ENCODE measurements at regions not wholly inside any gene's neighbourhood (a gene's known extent, or its start where the extent isn't known, plus 50 kb on each side); places are given as distances from the start of the nearest gene placed in this dataset.
A peak's percentile ranks its signal among the peaks of the same experiment; 100 is the strongest.

DNA sequence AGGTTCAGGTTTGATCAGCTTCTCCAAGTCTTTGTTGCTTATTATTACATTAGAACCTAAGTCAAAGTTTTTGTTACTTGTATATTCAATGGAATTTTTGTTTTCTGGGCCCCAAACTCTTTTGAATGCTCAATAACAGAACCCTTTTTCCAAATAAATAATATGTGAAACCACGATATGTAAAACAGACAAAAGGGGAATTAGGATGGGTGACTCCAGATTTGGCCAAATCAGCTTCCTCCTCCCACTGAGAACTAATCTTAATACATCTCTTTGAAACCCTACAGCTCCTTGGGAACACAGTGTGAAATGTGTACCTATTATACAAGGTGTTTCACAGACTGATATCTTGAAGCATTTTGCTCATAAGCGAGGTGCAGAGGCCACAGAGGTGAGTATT is 67.0 kb upstream of the TNFSF18 start:
- TF ChIP-seq, protein P1, sequence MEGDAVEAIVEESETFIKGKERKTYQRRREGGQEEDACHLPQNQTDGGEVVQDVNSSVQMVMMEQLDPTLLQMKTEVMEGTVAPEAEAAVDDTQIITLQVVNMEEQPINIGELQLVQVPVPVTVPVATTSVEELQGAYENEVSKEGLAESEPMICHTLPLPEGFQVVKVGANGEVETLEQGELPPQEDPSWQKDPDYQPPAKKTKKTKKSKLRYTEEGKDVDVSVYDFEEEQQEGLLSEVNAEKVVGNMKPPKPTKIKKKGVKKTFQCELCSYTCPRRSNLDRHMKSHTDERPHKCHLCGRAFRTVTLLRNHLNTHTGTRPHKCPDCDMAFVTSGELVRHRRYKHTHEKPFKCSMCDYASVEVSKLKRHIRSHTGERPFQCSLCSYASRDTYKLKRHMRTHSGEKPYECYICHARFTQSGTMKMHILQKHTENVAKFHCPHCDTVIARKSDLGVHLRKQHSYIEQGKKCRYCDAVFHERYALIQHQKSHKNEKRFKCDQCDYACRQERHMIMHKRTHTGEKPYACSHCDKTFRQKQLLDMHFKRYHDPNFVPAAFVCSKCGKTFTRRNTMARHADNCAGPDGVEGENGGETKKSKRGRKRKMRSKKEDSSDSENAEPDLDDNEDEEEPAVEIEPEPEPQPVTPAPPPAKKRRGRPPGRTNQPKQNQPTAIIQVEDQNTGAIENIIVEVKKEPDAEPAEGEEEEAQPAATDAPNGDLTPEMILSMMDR (IDR thresholded peaks at IDR 0.05; ENCODE audit: insufficient read depth, low read depth, low read length): no peak
- H3K4me3 ChIP-seq (ENCODE audit: low read depth, low read length): no peak overlapping the region
- DNase-seq (ENCODE audit: low read depth): no peak

DNA sequence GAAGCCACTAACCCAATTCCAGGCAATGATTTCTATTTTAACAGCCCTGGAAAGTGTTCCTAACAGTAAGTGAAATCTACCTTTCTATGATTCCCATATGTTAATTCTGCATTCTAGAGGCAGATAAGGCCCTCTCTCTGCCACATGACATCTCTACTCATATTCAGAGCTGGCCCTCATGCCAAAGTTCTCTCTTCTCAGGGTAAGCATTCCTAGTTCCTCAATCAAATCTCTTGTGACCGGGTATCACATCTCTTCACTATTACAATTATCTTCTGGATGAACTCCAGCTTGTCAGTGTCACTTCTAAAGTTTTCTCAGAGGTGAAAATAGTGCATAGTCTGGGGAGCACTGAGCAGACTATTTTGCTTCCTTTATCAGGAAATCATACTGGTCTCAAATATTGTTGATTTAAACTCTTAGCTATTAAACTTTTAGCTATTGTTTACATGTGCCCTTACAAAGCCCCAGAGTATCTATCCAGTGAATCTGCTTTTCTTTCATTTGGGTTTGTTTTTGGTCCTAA is 66.4 kb upstream of the TNFSF18 start:
- no peak for DNase-seq (ENCODE audit: low read depth)
- TF ChIP-seq, protein P1 (IDR thresholded peaks at IDR 0.05; ENCODE audit: insufficient read depth, low read depth, low read length): no peak
- H3K4me3 ChIP-seq (ENCODE audit: low read depth, low read length): no peak overlapping the region

DNA sequence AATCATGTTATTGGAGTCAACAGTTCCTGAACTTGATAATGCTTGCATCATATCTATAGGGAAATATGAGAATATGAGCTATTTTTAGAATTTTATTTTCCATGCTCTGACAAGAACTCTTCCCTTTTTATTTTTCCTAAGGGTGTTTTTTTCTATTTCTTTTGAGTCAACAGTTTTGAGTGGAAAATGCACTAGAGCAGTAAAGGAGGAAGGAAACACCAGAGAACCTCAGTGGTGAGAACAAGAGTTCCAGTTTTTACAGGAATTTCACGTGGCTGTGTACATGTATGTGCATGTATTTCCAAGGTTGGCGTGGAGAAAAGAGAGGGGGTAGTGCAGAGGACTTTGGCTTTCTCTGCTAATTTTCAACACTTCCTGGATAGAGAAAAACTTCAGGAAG is 63.6 kb upstream of the TNFSF18 start:
- DNase-seq (ENCODE audit: low read depth): no peak
- H3K4me3 ChIP-seq (ENCODE audit: low read depth, low read length): no peak overlapping the region
- TF ChIP-seq, protein P1 (IDR thresholded peaks at IDR 0.05; ENCODE audit: insufficient read depth, low read depth, low read length): no peak

DNA sequence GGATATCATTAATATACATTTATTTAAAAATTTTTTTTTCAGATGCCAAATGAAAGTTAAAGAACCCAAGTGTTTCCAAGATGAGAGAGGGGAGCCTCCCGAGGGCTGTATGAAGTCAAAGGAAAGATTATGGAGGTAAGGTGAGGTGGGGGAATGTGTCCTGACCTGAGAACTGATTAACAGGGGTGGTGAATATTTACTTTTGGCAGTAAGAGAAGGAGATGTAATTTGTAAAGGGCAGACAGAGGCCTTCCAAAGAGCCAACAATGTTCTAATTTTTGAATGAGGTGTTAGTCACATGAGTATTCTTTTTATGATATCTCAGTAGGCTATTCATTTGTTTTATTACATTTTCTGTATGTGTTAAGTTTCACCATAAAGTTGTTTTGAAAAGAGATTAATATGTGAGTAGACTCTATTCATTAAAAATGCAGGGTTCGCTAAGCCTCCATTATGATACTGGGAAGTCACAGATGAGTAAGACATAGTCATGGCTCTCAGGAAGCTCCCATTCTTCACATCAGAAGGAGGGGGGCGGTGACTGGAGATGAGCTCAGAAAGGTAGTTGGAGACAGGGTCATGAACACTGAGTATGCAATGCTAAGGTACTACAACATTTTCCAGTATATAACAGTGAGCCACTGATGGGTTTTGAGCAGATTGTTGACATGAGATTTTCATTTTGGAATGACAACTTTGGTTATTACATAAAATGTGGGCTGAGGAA is 62.4 kb upstream of the TNFSF18 start:
- no peak overlapping the region for H3K4me3 ChIP-seq (ENCODE audit: low read depth, low read length)
- peak; percentile 52 for DNase-seq (ENCODE audit: low read depth)
- TF ChIP-seq, protein P1 (IDR thresholded peaks at IDR 0.05; ENCODE audit: insufficient read depth, low read depth, low read length): no peak

DNA sequence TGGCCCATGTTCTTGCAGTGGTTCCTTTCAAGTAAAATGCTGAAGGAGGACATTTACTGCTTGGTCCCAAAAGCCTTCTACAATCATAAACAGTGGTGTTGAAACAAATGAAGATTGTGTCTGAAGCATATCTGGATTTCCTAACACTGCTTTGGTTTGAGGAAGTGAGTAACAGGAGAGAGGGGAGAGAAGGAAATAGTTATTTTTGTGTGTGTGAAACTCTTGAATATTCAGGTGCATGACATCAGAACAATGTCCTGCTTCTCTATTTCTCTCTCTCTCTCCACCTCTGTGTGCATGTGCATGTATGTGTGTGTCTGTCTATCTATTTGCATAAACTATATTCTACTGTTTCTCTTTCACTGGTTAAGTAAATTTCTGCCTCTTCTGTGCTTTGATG is 61.4 kb upstream of the TNFSF18 start:
- DNase-seq (ENCODE audit: low read depth): peak; percentile 68
- no peak overlapping the region for H3K4me3 ChIP-seq (ENCODE audit: low read depth, low read length)
- TF ChIP-seq, protein P1 (IDR thresholded peaks at IDR 0.05; ENCODE audit: insufficient read depth, low read depth, low read length): no peak

DNA sequence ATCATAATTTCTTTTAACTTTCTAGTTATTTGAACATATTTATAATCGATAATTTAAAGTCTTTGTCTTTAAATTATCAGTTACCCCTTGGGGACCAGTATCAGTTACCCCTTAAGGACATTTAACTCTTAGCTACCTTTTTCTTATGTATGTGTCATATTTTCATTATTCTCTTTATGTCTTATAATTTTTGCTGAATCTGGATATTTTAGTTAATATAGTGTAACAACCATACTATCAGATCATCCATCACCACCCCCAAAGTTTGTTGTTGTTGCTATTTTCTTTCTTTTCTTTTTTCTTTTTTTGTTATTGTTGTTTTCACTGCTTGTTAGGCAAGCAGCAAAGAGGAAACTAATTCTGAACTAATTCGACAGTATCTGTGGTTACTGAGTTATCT is 57.0 kb upstream of the TNFSF18 start:
- TF ChIP-seq, protein P1 (IDR thresholded peaks at IDR 0.05; ENCODE audit: insufficient read depth, low read depth, low read length): no peak
- no peak for DNase-seq (ENCODE audit: low read depth)
- H3K4me3 ChIP-seq (ENCODE audit: low read depth, low read length): no peak overlapping the region

DNA sequence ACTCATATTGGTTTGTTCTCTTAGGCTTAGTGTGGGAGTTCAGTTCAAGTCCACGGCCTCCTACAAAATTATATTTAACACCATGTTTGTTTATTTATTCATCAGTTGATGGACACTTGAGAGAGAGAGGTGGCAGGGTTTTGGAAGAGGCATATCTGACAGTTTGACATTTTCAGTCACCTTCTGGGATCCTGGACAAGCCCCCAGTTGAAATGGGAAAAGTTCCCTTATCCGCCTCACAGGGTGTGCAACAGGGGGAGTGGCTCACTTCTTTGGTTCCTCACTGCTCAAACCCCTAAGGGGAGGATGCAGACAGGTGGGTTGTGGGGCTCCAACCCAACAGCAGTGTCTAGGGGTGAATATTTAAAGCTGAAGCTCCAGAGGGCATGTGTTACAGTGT is 52.3 kb upstream of the TNFSF18 start:
- no peak for DNase-seq (ENCODE audit: low read depth)
- no peak overlapping the region for H3K4me3 ChIP-seq (ENCODE audit: low read depth, low read length)
- TF ChIP-seq, protein P1 (IDR thresholded peaks at IDR 0.05; ENCODE audit: insufficient read depth, low read depth, low read length): no peak
